Activated CD8-positive, alpha-beta memory T cell treated with anti-CD3 and anti-CD28 coated beads, Interleukin-2, amount 50 U/mL, for 4 hours (primary cell): ENCODE measurements at regions not wholly inside any gene's neighbourhood (a gene's known extent, or its start where the extent isn't known, plus 50 kb on each side); places are given as distances from the start of the nearest gene placed in this dataset.

Source experiments
- DNase-seq: peaks from one replicate; pipeline ENCODE4 v3.0.0-alpha.2; 2020

DNA sequence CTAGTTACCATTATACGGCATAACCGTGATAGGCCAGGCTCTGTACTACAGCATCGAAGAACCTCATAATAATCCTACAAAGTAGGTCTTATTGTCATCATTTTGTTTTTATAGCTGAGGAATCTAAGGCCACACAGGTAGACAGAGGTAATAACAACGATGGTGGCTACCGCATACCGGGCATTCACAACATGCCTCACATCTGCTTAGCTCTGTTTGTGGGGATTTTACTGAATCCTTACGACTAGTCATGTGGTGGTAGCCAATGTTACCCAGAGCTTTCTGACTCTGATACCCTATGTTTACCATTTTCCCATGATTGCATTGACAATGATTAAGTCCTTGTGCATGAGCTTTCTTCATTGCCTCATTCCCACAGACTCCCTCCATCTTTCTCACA lies 269.4 kb downstream of the TCF7L2 start:
- no peak for DNase-seq

DNA sequence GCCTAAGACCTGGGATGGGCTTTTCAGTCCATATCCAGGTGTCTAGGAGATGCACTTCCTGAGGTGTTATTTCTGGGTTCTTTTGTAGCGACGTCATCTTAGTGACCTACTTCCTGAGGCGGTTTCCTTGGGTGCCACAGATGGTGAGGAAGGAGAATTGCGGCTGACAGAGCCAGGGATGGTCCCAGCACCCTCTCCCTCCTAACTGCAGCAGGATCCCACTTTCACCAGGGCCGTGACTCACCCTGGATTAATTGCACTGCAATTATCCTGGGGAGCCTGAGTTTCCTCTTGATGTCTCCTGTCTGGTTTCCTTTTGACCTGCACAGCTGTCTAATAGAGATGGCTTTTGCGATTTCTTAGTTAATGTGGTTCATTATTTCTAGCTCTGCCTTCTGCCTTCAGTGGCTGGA lies 271.7 kb downstream of the TCF7L2 start:
- no peak for DNase-seq

DNA sequence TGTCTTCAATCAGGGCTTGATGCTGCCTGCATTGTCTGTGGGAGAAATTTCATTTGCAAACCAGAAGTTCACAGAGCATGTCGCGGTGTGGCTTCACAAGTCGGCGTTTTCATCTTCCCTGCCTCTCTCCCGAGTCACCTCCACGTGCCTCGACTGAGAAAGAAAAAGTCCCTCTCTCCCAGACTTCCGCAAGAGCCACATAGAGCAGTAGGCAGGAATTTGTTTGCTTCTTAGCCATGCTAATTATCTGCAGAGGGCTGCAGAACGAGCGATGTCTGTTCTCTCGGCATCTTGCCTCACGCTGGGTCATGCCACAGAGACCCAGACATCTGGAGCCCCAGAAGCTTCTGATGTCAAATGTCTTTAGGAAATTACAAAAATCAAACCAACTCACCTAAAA lies 272.2 kb downstream of the TCF7L2 start:
- DNase-seq: no peak

DNA sequence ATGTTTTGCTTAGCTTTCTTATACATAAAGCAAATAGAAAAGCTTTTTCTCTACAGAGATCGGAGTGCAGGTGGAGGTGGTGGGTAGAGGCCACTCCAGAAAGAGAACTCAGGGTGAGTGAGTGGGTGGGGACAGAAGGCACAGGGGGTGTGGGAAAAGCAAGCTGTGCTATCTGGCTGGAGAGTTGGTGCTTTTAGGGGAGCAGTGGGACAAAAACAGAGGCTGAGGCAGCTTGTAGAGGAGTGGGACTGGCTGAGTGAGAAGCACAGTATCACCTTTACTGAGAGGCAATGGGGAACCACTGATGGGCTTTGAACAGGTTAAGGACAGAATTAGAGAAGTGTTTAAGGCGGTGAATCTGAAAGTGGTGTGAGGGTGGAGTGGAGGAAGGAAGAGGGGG lies 275.3 kb downstream of the TCF7L2 start:
- no peak for DNase-seq

DNA sequence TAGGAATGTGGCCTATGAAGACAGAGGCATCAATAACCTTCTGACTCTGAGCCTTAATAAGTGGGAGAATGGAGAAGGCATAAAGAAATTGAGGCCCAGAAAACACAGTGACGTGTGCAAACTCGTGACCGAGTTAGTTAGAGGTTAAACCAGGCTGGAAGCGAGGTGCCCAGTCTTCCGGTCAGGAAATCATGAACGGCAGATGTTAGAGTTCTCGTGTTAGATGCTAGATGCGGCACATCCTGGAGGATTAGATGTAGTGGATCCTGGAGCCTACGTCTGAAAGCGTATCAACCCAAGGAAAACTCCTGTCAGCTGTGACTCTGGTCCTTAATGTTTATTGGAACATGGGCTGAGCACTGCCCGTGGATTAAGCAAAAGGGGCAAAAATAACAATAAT lies 275.9 kb downstream of the TCF7L2 start:
- no peak for DNase-seq

DNA sequence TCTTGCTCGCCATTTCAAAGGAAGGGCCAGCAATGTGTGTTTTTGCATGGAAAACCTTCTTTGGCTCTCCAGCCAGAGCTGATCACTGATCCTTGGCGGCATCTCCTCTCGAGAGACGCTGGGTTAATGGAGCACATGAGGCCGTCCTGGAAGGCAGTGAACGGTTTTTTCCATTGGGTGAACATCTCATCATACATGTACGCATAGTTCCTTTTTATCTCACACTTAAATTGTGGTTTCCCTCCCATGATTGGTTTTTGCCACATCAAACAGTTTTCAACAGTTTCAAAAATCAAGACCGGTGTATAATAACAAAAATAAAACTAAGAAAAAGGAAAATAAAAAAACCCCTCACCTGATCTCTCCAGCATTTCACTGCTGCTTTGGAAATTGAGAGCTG lies 276.4 kb downstream of the TCF7L2 start:
- no peak for DNase-seq

DNA sequence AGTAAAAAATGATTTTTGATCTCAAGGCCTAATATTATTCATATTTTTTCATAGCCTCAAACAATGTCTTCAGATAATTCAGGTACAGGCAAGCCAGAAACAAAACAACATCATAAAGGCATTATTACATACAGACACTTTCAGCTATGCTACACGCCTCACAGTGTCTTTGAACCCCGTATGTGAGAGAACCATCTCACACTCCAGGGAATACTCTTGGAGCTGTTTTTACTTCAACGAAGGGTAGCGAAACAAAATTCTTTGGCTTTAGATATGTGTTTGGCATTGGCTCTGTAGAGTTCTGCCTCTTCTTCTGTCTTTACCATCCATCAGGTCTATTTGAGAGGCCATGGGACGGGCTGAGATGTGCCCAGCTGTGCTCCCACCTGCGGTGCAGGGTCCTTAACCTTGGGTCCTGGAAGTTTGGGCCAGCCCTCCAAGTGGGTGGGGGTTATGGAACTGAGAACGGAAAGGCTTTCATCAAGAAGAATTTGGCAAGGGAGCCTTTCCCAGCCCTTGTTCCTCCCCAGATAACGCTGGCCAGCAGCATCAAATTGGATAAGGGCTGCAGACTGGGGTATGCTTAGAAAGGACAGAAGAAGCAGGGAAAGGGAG lies 276.9 kb downstream of the TCF7L2 start:
- no peak for DNase-seq

DNA sequence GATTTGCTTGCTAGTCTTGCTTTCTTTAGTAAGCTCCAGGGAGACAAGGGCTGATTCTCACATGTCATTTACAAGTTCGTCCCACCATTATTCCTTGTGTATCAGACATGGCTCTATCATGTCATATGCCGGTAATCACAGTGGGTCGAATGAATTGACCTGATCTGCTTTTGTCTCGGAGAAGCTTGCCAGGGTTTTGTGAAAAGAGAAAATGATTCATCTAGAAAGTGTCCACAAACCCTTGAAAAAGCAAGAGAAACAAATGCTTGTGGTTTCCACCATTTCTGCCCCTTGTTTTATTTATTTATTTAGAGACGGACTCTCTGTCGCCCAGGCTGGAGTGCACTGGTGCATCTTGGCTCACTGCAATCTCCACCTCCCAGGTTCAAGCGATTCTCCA lies 278.5 kb downstream of the TCF7L2 start:
- DNase-seq: no peak

DNA sequence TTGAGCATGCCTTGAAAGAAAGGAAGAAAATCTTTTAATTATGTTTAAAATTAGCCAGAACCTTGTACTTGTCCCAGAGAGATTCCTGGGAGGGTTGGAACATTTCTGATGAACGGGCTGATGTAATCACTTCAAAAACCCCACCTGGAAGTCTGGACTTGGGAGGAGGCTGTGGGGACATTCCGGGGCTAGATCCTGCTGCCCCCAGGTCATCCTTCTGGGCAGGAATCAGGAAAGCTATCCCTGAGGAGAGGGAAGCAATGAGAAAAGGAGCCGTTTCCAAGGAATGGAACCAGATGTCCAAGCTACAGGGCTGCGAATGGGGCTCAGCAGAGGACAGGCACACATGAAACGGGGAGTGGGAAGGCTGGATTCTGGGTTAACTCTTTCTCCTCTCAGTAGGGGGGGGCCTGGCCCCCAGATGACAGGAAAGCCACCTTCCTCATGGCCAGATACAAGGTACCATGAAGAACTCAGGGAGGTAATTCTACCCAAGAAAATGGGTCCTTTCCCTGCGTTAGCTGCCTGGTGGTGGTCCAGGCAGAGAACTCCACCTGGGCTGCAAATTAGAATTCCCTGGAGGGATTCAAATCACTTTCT lies 280.1 kb downstream of the TCF7L2 start:
- DNase-seq: no peak

DNA sequence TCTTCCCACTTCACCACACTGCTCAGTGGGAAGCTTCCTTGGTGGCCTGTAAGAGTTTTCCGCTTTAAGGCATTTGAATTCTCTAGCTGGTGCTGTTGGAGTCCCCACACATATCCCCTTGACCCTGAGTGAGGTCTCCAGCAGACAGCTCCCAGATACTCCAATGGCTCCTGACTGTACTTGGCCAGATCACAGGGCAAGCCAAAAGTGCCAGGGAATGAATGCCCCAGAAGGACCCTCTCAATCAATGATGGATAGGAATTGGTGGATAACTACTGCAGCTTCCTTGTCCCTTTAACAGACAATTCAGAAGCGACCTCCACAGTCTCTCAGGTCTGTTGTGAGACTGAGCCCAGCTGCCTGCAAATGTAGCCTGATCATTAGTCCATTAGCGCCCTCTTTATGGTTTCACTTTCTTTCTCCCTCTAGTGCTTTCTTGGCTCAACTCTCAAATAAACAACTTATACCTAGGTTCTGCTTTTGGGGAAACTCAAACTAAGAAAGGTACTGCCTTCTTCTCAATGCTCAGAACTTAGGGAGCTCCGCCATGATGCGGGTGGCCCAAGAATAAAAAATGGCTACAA lies 283.0 kb downstream of the TCF7L2 start:
- no peak for DNase-seq

DNA sequence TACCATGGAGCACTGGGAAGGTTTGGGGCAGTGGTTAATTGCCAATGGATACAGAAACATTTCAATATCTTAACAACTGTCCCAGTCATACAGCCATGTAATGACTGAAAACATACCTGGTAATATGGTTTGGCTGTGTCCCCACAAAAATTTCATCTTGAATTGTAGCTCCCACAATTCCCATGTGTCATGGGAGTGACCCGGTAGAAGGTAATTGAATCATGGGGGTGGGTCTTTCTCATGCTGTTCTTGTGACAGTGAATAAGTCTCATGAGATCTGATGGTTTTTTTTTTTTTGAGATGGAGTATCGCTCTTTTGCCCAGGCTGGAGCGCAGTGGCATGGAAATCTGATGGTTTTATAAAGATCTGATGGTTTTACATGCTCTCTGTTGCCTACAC lies 284.4 kb downstream of the TCF7L2 start:
- no peak for DNase-seq

DNA sequence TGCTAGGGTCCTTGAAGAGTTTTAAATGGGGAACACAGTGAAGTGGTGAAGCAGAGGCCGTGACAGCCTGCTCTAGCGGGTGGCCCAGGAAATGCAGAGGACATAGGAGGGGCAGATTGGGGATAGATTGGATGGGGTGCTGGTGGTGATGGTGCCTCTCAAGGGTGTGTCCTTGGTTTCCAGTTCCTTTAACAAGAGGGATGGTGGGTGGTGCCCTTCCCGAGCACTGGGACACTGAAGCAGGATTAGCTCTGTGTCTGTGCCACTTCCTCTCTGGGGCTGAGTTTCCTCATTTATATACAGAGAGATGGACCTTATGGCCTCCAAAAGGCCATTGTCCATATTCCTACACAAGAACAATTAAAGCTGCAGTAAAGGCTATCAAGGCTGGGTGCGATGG lies 285.5 kb downstream of the TCF7L2 start:
- no peak for DNase-seq

DNA sequence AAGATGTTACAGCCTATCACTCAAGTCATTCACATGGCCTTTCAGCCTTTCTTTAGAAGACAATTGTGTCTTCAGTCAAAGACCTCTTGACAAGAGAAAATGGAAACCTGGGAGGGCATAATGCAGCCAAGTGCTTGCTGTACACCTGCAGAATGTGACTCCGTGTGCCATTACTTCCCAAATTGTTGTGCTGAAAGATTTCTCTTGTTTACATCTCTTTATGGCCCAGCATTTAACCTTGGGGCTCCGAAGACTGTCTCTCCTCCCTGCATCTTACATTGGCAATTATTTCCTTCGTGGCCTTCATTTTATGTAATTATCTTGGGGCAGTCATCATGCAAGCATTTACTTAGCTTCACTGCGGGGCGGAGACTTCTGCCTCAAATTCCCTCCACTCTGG lies 287.0 kb downstream of the TCF7L2 start:
- DNase-seq: no peak

DNA sequence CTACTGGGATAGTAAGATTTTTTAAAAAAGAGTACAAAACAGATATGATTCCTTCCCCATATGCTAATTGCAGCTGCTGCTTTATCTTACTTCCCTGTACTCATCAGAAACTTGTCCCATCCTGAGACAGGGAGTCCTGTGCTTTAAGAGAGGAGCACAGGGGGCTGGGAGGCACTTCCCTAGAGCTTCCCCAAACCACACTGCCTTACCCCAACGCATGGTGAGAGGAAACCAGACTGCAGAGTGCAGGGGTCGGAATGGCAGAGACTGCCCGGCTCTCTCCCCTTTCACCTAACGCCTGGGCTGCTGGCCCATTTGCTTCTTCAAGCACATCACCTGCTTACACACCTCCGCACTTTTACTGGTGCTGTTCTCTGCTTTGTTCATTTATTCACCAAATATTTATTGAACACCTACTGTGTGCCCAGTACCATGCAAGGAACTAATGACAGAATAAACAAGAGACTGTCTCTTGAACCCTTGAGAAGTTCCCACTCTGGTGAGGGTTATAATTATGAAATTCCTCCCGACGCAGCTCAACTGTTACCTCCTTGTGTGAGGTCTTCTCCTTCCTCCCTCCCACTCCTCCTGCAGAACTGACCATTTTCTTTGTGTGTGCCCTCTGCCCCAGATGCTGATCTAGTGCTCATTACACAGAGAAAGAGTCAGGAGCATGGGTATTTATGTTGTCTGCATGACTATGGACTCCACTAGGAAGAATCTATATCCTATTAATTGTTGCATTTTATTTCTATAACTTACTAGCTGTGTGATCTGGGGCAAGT lies 289.7 kb downstream of the TCF7L2 start:
- no peak for DNase-seq

DNA sequence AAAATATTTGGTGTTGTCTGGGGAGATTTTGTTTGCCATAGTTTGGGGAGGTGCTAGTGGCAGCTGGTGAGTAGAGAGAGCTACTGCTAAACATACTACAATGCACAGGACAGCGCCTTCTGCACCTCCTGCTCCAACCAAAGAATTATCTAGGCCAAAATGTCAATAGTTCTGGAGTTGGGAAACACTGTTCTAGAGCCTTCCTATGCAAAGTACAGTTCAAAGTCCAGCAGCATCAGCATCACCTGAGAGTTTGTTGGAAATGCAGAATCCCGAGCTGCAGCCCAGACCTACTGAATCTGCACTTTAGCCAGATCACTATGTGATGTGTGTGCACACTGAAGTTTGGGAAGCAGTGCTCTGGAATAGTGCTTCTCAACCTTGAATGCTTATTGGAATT lies 290.7 kb downstream of the TCF7L2 start:
- DNase-seq: no peak

DNA sequence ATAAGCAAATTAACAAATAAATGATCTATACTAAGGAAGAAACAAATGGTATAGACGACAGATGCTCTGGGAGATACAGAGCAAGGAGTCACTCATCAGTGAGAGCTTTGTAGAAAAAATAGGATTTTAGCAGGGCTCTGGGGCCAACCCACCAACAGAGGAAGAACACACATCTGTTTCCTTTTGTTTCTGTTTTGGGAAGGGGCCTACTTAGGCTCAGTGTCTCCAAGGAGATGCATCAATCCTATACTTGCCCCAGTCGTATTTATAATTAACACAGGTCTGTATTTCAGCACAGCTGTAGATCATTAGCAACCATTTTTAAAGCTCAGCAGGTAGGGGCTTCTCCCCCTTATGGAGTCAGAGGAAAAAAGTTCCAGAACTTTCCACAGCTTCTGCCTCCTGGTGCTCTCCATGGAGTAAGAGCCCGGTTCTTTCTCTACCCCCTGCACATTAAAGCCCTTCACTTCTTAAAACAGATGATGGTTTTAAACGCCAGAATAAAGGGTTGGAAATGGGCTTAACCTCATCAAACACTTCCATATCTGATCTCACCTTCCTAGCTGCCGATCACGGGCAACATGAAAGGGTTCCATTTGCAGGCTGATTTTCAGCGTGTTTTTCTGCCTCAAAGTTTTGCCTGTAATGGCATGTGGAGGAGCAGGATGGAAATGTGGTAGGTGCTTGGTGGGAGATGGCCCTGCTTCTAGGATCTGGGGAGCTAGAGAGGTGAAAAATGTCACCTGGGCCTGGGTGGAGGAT lies 291.7 kb downstream of the TCF7L2 start:
- no peak for DNase-seq

DNA sequence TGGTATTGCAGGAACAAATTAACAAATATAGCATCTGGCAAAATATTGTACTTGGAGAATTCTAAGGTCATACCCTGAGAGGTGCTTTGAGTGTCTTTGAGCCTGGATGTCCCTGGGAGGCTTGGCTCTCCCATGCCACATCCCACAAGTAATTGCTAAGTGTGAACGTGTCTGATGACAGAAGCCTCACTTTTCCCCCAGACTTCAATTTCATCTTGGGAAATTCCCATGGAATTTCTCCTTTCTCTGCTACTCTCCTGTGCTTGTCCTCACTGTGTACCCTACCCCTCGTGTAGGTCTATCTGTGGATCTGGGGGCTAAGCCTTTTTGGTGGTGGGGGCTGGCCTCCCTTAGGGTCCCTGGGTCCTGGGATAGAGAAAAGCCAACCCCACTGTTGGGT lies 293.3 kb downstream of the TCF7L2 start:
- DNase-seq: no peak

DNA sequence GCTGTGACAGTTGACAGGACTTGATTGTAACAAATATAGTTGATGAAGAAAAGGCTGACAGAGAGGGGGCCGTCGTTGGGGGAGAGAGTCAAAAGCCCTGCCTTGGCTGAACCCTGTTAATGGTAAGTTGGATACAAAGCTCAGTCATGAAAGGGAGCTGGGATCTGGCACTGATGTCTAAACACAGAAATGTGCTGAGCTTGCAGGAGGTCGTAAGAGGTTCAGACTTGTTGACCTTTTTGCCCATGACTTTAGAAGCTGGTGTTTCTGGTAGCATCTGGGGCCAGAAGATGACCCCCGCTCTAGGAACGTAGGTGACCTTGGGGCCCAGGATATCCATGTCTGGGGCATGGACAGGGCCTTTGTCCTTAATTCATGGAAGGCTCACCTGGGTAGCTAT lies 294.7 kb downstream of the TCF7L2 start:
- no peak for DNase-seq

DNA sequence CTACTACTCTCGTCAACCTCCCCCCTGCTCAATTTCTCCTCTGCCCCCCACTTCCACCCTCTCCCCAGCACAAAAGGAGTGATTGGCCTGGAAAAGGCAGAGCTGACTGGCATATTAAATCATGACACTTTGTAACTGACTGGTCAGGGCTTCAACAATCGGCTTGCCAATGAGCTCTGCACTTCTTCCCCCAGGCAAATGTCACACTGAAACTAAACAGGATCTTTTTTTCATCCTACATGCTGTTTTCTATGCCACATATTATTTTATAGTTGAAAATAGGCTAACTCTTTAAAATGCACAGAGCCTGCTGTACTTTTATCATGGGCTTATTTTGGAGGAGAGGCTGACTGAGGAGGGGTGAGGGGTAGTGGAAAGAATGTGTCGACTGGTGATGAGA lies 295.2 kb downstream of the TCF7L2 start:
- no peak for DNase-seq

DNA sequence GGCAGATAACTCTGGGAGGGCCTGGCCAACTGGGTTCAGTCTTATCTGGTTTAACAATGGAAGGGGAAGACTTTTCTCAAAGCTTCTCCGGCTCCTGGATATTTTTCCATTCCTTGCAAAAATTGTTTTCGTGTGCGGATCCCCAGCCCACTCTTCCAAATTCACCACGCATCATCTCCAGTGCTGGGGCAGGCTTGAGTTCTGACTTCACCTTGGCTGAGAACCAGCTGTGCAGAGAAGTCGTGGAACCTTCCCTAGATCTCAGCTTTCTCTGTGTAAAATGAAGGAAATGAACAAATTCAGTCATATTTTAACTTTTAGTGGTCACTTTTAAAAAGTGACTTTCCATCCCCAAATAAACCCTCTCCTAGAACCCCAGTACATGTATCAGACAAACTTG lies 297.0 kb downstream of the TCF7L2 start:
- no peak for DNase-seq

DNA sequence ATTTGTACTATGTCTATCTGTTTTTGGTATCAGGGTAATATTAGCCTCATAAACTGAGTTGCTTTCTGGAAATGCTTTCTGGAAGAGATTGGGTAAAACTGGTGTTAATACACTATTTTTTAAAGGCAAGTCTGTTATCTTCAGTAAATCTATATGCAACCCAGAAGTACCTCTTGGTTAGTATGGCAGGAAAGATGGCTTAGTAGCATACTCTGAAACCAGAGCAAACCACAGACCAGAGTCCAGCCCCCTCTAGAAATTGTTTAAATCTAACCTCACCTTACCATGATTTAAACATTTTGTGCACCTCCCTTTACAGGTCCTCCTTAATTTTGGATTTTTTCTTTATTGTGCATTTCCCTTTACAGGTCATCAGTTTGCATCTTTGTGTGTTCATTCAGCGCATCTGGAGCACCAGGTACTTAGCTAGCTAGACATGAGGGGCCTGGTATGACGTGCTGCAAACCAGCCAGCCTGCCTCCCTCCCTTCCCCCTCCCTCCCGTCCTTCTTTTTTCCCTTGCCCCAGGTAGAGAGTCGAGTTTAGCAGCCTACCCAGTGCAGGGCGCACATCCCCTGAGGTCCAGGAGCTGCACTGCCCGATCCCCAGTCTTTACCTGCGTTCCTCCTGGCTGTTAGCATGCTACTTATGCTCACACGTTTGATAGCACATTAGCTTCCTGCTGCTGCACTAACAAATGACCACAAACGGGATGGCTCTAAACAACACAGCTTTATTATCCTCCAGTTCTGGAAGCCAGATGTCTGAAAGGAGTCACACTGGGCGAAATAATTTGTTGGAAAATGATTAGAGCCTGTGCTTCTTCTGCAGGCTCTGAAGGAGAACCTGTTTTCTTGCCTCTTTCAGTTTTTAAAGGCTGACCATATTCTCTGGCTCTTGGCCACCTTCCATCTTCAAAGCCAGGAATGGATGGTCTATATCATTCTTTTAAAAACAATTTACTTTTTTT lies 299.9 kb upstream of the HABP2 start:
- no peak for DNase-seq

DNA sequence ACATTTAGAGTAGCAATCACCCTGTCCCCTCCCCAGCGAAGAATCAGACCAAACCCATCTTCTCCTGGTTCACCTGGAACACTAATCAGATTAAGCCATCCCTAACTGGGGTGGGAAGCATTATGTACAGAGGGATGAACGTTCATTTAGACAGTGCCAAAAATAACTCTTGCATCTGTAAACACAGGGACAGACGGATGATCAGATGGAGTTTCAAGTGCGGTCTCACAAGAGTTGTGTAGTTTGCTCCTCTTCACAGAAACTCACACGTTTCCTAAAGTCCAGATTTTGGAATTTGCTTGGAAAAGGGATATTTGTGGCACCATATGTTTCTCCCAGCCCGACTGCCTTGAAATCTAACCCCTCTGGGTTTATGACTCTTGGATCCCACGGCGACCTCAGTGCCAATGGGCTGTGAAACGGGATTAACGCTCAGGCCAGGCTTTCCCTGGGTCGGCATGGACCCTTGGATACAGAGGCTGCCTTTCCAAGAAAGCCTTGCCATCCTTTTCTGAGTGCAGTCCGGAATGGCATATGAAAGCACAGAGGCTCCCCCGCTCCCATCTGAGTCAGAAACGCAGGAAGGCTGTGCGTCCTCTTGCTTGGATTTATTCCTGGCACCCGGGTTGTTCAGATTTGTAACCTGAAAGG lies 293.2 kb upstream of the HABP2 start:
- DNase-seq: no peak
